ENCODE measurements at regions not wholly inside any gene's neighbourhood (a gene's known extent, or its start where the extent isn't known, plus 50 kb on each side); places are given as distances from the start of the nearest gene placed in this dataset.

- DNase-seq (ENCODE audit: low spot score): no peak
Observed at GRCh38 chr6:92820601-92821000, 598.8 kb downstream of the EPHA7 start.

GRCh38 chr6:92810913-92811312, 608.4 kb downstream of the EPHA7 start:
- DNase-seq (ENCODE audit: low spot score): no peak

- DNase-seq (ENCODE audit: low spot score): no peak
Observed at GRCh38 chr6:92806254-92806653, 613.1 kb downstream of the EPHA7 start.

GRCh38 chr6:92791403-92791802, 628.0 kb downstream of the EPHA7 start:
- DNase-seq (ENCODE audit: low spot score): no peak

- DNase-seq (ENCODE audit: low spot score): no peak
Observed at GRCh38 chr6:92790381-92790780, 629.0 kb downstream of the EPHA7 start.

DNA sequence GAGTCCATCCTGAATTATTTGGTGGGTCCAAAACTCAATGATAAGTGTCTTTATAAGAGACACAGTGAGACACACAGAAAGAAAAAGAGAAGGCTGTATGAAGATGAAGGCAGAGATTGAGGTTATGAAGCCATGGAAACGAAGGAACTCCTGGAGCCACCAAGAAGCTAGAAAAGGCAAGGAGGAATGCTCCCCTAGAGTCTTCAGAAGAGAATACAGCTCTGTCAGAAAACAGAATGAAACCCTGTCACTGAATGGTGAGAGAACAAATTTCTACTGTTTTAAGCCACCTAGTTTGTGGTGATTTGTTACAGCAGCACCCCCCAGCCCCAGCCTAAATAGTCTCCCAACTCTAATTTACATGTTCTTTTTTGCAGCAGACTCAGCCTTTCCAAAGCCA, 635.1 kb downstream of the EPHA7 start:
- DNase-seq (ENCODE audit: low spot score): no peak

DNA sequence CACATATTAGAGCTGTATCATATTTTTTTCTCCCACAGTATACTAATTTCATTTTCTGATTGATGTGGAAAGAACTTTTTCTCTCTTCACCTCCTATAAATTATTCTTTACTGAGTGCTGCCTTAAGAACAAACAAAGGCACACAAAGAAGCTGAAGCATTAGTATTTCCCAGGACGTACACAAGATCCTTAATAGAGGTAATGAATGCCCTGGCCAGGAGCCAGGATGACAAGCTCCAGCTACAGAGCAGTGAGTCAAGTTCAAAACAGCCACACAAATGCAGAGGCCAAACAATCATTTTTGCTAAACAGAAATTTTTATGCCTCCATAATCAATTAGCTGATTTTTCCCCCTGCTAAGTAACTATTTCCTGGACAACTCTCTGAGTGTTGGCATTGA, 639.6 kb downstream of the EPHA7 start:
- no peak for DNase-seq (ENCODE audit: low spot score)

DNA sequence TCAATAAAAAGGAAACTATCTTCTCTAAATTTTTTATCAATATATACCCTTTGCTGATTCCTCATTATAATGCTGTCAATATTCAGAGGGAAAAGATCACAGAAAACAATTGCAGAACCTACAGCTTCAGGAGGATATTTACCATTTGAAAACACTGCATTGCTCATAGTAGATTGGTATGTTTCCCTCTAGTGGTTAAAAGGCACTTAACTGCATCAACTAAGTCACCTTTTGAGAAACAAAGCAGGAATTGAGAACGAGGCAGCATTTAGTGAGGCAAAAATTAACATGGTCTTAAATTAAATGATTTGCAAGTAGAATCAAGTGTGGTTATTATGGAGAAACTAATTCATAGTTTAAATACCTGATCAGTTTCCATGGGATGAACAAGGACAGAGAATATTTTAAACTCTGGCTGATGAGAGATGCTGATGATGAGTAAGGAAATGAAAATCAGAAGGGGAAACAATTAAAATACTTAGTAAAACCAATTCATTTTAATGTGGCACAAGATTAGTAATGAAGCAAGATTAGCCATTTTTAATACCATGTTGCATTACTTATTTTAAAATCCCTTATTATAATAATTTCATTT, 642.1 kb downstream of the EPHA7 start:
- no peak for DNase-seq (ENCODE audit: low spot score)

DNA sequence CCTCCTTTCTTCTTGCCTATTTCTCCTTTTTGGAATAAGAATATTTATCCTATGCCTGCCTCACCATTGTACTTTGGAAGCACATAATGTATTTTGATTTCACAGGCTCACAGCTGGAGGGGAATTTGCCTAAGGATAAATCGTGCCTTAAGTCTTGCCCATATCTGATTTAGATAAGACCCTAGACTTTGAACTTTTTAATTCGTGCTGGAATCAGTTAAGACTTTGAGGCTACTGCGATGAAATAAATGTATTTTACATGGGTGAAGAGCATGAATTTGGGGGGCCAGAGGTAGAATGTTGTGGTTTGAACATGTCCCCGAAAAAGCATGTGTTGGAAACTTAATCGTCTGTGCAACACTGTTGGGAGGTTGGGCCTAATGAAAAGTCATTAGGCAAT, 648.8 kb downstream of the EPHA7 start:
- DNase-seq (ENCODE audit: low spot score): no peak

DNA sequence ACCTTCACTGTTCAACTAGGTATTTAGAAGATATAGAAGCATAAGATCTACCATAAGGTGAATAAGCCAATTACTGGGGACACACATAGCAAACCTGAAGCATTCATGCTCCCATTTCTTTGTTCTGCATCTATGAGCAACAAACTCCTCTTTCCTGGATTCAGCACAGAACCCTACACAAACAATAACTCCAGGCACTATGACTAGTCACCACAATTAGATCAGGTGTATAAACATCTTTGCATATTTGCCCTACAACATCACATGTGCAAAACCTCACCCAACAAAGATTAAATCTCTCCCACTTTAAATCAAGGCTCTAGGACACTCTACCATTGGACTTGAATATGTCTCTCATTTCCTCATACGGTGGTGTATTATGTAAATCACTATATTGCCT, 652.3 kb downstream of the EPHA7 start:
- DNase-seq (ENCODE audit: low spot score): no peak

DNA sequence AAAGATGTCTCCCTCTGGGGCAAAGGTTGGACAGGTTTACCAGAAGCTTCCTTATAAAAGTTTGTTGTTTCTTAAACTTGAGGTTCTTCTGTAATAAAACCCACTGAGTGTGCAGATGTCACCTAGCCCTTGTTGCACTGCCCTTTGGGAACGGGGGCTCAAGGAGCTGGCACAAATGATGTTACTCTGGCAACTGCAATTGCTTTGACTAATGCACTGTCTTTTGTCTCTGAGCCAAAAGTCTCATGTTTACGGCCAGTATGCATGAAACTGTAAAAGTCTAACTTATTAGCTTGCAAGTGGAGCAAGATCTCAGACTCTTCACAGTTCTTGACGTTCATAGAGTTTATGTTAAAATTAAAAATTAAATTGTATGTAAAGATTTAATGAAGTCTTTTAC, 655.7 kb downstream of the EPHA7 start:
- no peak for DNase-seq (ENCODE audit: low spot score)

DNA sequence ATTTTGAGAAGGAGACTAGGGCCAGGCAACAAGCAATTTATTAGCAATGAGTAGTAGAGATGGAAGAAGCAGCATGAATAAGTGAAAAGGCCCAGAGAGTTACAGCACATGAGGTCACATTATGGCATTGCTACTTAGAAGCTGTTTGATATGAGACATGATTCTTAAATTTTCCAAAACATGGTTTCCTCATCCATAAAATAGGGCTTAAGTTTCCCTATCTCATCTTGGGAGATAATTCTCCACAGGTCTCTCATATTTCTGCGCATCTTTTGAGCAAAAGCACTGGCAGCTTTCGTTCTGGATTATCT, 656.1 kb downstream of the EPHA7 start:
- DNase-seq (ENCODE audit: low spot score): no peak

GRCh38 chr6:92762443-92763273, 656.7 kb downstream of the EPHA7 start:
- no peak for DNase-seq (ENCODE audit: low spot score)

DNA sequence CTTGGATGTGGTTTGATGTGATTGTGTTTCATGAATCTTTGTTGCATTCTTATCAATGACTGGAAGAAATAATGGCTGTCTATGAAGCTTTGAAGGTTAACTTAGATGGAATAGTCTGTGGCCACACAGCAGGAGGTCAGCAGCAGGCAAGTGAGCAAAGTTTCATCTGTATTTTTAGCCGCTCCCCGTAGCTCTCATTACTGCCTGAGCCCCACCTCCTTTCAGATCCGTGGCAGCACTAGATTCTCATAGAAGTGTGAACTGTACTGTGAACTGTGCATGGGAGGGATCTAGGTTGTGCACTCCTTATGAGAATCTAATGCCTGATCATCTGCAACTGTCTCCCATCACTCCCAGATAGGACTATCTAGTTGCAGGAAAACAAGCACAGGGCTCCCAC, 660.2 kb downstream of the EPHA7 start:
- no peak for DNase-seq (ENCODE audit: low spot score)

DNA sequence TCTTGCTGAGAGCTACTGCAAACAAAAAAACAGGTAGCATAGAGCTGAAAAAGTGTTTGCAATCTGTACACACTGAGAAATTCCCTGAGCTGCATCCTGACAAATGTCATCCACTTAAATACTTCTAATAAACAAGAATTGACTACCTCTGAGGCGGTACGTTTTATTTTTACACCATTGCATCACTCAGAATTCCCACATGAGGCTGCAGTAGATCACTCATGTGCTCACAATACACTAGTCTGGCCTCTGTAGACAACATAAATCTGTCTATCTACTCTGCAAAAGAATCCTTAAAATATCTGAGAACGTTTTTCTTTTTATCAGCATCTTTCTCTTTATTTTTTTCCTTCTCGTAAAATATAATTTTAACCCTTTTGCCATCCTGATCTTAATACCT, 661.4 kb downstream of the EPHA7 start:
- DNase-seq (ENCODE audit: low spot score): no peak

DNA sequence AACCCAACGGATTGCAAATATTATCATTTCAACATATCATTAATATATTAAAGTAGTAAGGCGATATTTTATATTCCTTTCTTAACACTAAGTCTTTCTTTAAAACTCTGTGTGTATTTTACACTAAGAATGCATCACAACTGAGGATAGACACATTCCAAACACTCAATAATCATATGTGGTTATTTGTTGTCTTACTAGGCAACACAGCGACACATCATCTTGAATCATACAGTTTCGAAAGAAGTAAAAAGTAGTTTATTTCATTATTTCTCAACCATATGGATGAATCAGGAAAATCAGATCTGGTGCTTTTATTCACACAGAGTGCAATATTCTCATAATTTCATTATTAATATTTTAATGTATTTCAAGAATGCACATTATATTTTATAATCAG, 662.4 kb downstream of the EPHA7 start:
- no peak for DNase-seq (ENCODE audit: low spot score)

DNA sequence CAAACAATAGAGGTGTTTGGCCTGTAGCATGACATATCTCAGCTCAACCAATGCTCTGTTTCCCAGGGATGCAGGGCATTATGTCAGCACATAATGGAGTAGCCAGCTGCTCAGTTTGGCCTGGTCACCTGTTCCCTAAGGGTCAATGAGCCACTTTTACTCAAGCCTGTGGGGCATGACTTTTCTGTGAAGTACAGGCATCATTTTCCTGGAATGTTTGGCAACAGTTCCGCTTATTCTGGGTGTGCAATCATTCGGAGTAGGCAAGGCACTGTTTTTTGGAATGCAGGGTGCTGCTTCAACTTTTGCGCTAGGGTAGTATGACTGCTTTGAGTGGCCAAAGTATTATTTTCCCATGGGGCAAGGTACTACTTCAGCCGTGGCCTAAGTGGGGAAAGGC, 665.4 kb downstream of the EPHA7 start:
- no peak for DNase-seq (ENCODE audit: low spot score)

- no peak for DNase-seq (ENCODE audit: low spot score)
Observed at GRCh38 chr6:92752114-92752513, 667.2 kb downstream of the EPHA7 start.

- no peak for DNase-seq (ENCODE audit: low spot score)
Observed at GRCh38 chr6:92748131-92748530, 671.2 kb downstream of the EPHA7 start.

DNA sequence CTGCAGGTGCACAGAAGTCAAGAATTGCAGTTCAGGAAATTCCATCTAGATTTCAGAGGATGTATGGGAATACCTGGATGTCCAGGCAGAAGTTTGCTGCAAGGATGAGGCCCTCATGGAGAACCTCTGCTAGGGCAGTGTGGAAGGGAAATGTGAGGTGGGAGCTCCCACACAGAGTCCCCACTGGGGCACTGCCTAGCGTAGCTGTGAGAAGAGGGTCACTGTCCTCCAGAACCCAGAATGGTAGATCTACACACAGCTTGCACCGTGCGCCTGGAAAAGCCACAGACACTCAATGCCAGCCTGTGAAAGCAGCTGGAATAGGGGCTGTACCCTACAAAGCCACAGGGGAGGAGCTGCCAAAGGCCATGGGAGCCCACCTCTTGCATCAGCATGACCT, 681.4 kb downstream of the EPHA7 start:
- DNase-seq (ENCODE audit: low spot score): no peak

DNA sequence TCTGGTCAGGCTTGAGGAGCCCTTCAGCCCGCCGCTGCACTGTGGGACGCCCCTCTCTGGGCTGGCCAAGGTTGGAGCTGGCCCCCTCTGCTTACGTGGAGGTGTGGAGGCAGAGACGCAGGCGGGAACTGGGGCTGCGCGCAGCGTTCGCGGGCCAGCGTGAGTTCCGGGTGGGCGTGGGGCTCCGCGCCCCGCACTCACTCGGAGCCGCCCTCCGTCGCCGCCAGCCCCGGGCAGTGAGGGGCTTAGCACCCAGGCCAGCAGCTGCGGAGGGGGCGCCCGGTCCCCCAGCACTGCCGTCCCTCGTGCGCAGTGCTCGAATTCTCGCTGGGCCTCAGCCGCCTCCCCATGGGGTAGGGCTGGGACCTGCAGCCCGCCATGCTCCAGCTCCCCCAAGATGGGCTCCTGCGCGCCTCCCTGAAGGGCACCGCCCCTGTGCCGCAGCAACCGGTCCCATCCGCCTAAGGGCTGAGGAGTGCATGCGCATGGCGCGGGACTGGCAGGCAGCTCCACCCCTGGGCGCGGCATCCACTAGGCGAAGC, 695.9 kb downstream of the EPHA7 start:
- no peak for DNase-seq (ENCODE audit: low spot score)

GRCh38 chr6:92719773-92720172, 699.6 kb downstream of the EPHA7 start:
- DNase-seq (ENCODE audit: low spot score): no peak

- DNase-seq (ENCODE audit: low spot score): no peak
Observed at GRCh38 chr6:92716638-92717037, 702.7 kb downstream of the EPHA7 start.

GRCh38 chr6:92715991-92716390, 703.4 kb downstream of the EPHA7 start:
- DNase-seq (ENCODE audit: low spot score): no peak
